ENCODE measurements at regions not wholly inside any gene's neighbourhood (a gene's known extent, or its start where the extent isn't known, plus 50 kb on each side); places are given as distances from the start of the nearest gene placed in this dataset.

GRCh38 chr4:153062652-153063168, 126.6 kb downstream of the FHDC1 start:
- no peaks in the 10 kb centered on the region for H3K9me3 ChIP-seq (ENCODE audit: control insufficient read depth in 2 of 2, low read length in 2 of 2)
- H3K4me1 ChIP-seq (ENCODE audit: control insufficient read depth, insufficient read depth, low read length), result no peaks in the 10 kb centered on the region
- no peak overlapping the region for H3K9ac ChIP-seq (ENCODE audit: low read length in 2 of 2)
- H3K36me3 ChIP-seq (ENCODE audit: control insufficient read depth in 2 of 2, insufficient read depth in 2 of 2, low read length in 2 of 2), result no peaks in the 10 kb centered on the region
- no peak overlapping the region for H3K4me3 ChIP-seq (ENCODE audit: low read length in 2 of 2)
- H3K27ac ChIP-seq (ENCODE audit: low read length), result no peak overlapping the region
- H3K27me3 ChIP-seq (ENCODE audit: control insufficient read depth in 1 of 2, insufficient read depth in 2 of 2, low read length in 2 of 2), result no peaks in the 10 kb centered on the region

DNA sequence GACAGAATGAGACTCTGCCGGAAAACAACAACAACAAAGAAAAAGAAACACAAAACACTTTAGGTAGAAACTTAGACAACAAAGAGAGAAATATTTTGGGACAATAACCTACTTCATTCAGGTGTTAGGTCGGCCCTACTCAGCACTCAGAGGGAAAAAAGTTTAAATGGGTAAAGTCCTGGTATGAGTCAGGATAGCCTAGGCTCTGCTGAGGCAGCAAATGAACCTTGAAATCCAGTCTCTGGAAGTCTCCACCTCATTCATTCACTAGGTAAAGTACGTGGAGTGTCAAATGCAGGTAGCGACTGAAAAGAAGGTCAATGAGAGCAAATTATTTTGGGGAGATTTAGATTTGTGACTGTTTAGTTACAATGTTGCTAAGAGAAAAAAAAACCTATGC, 127.4 kb downstream of the FHDC1 start:
- H3K9me3 ChIP-seq (ENCODE audit: control insufficient read depth in 2 of 2, low read length in 2 of 2), result no peaks in the 10 kb centered on the region
- H3K4me3 ChIP-seq (ENCODE audit: low read length in 2 of 2), result no peak overlapping the region
- H3K27me3 ChIP-seq (ENCODE audit: control insufficient read depth in 1 of 2, insufficient read depth in 2 of 2, low read length in 2 of 2), result no peaks in the 10 kb centered on the region
- H3K9ac ChIP-seq (ENCODE audit: low read length in 2 of 2), result no peak overlapping the region
- no peaks in the 10 kb centered on the region for H3K36me3 ChIP-seq (ENCODE audit: control insufficient read depth in 2 of 2, insufficient read depth in 2 of 2, low read length in 2 of 2)
- no peaks in the 10 kb centered on the region for H3K4me1 ChIP-seq (ENCODE audit: control insufficient read depth, insufficient read depth, low read length)
- no peak overlapping the region for H3K27ac ChIP-seq (ENCODE audit: low read length)

GRCh38 chr4:153064571-153064970, 128.4 kb downstream of the FHDC1 start:
- H3K4me3 ChIP-seq (ENCODE audit: low read length in 2 of 2), result no peak overlapping the region
- no peaks in the 10 kb centered on the region for H3K36me3 ChIP-seq (ENCODE audit: control insufficient read depth in 2 of 2, insufficient read depth in 2 of 2, low read length in 2 of 2)
- no peaks in the 10 kb centered on the region for H3K4me1 ChIP-seq (ENCODE audit: control insufficient read depth, insufficient read depth, low read length)
- H3K27ac ChIP-seq (ENCODE audit: low read length), result no peak overlapping the region
- H3K9ac ChIP-seq (ENCODE audit: low read length in 2 of 2), result no peak overlapping the region
- H3K27me3 ChIP-seq (ENCODE audit: control insufficient read depth in 1 of 2, insufficient read depth in 2 of 2, low read length in 2 of 2), result no peaks in the 10 kb centered on the region
- no peaks in the 10 kb centered on the region for H3K9me3 ChIP-seq (ENCODE audit: control insufficient read depth in 2 of 2, low read length in 2 of 2)

- Histone ChIP-seq H3K27me3 (ENCODE audit: control insufficient read depth in 1 of 2, insufficient read depth in 2 of 2, low read length in 2 of 2) (no peaks in the 10 kb centered on the region), H3K9ac (ENCODE audit: low read length in 2 of 2) (no peak overlapping the region), H3K36me3 (ENCODE audit: control insufficient read depth in 2 of 2, insufficient read depth in 2 of 2, low read length in 2 of 2) (no peaks in the 10 kb centered on the region), H3K4me1 (ENCODE audit: control insufficient read depth, insufficient read depth, low read length) (no peaks in the 10 kb centered on the region), H3K9me3 (ENCODE audit: control insufficient read depth in 2 of 2, low read length in 2 of 2) (no peaks in the 10 kb centered on the region), H3K27ac (ENCODE audit: low read length) (no peak overlapping the region), H3K4me3 (ENCODE audit: low read length in 2 of 2) (no peak overlapping the region)
Measured at GRCh38 chr4:153065276-153065675, 129.2 kb downstream of the FHDC1 start.

GRCh38 chr4:153067376-153067775, 131.3 kb downstream of the FHDC1 start:
- H3K27ac ChIP-seq (ENCODE audit: low read length), result no peak overlapping the region
- H3K4me3 ChIP-seq (ENCODE audit: low read length in 2 of 2), result no peak overlapping the region
- no peaks in the 10 kb centered on the region for H3K36me3 ChIP-seq (ENCODE audit: control insufficient read depth in 2 of 2, insufficient read depth in 2 of 2, low read length in 2 of 2)
- H3K9ac ChIP-seq (ENCODE audit: low read length in 2 of 2), result no peak overlapping the region
- H3K9me3 ChIP-seq (ENCODE audit: control insufficient read depth in 2 of 2, low read length in 2 of 2), result no peaks in the 10 kb centered on the region
- no peaks in the 10 kb centered on the region for H3K27me3 ChIP-seq (ENCODE audit: control insufficient read depth in 1 of 2, insufficient read depth in 2 of 2, low read length in 2 of 2)
- no peaks in the 10 kb centered on the region for H3K4me1 ChIP-seq (ENCODE audit: control insufficient read depth, insufficient read depth, low read length)

GRCh38 chr4:153068751-153069150, 132.6 kb downstream of the FHDC1 start:
- H3K9ac ChIP-seq (ENCODE audit: low read length in 2 of 2), result no peak overlapping the region
- no peak overlapping the region for H3K27ac ChIP-seq (ENCODE audit: low read length)
- no peaks in the 10 kb centered on the region for H3K9me3 ChIP-seq (ENCODE audit: control insufficient read depth in 2 of 2, low read length in 2 of 2)
- no peaks in the 10 kb centered on the region for H3K36me3 ChIP-seq (ENCODE audit: control insufficient read depth in 2 of 2, insufficient read depth in 2 of 2, low read length in 2 of 2)
- H3K27me3 ChIP-seq (ENCODE audit: control insufficient read depth in 1 of 2, insufficient read depth in 2 of 2, low read length in 2 of 2), result no peaks in the 10 kb centered on the region
- H3K4me1 ChIP-seq (ENCODE audit: control insufficient read depth, insufficient read depth, low read length), result no peaks in the 10 kb centered on the region
- H3K4me3 ChIP-seq (ENCODE audit: low read length in 2 of 2), result no peak overlapping the region

- H3K9ac ChIP-seq (ENCODE audit: low read length in 2 of 2), result no peak overlapping the region
- no peaks in the 10 kb centered on the region for H3K4me1 ChIP-seq (ENCODE audit: control insufficient read depth, insufficient read depth, low read length)
- no peak overlapping the region for H3K4me3 ChIP-seq (ENCODE audit: low read length in 2 of 2)
- H3K27me3 ChIP-seq (ENCODE audit: control insufficient read depth in 1 of 2, insufficient read depth in 2 of 2, low read length in 2 of 2), result no peaks in the 10 kb centered on the region
- H3K27ac ChIP-seq (ENCODE audit: low read length), result no peak overlapping the region
- no peaks in the 10 kb centered on the region for H3K36me3 ChIP-seq (ENCODE audit: control insufficient read depth in 2 of 2, insufficient read depth in 2 of 2, low read length in 2 of 2)
- H3K9me3 ChIP-seq (ENCODE audit: control insufficient read depth in 2 of 2, low read length in 2 of 2), result no peaks in the 10 kb centered on the region
Measured at GRCh38 chr4:153071958-153072598, 132.2 kb upstream of the TRIM2 start.

- Histone ChIP-seq H3K9me3 (ENCODE audit: control insufficient read depth in 2 of 2, low read length in 2 of 2) (no peaks in the 10 kb centered on the region), H3K4me3 (ENCODE audit: low read length in 2 of 2) (no peak overlapping the region), H3K4me1 (ENCODE audit: control insufficient read depth, insufficient read depth, low read length) (no peaks in the 10 kb centered on the region), H3K27me3 (ENCODE audit: control insufficient read depth in 1 of 2, insufficient read depth in 2 of 2, low read length in 2 of 2) (no peaks in the 10 kb centered on the region), H3K27ac (ENCODE audit: low read length) (no peak overlapping the region), H3K9ac (ENCODE audit: low read length in 2 of 2) (no peak overlapping the region), H3K36me3 (ENCODE audit: control insufficient read depth in 2 of 2, insufficient read depth in 2 of 2, low read length in 2 of 2) (no peaks in the 10 kb centered on the region)
Measured at GRCh38 chr4:153072661-153073060, 131.6 kb upstream of the TRIM2 start.

- no peak overlapping the region for H3K27ac ChIP-seq (ENCODE audit: low read length)
- no peaks in the 10 kb centered on the region for H3K9me3 ChIP-seq (ENCODE audit: control insufficient read depth in 2 of 2, low read length in 2 of 2)
- no peaks in the 10 kb centered on the region for H3K36me3 ChIP-seq (ENCODE audit: control insufficient read depth in 2 of 2, insufficient read depth in 2 of 2, low read length in 2 of 2)
- H3K27me3 ChIP-seq (ENCODE audit: control insufficient read depth in 1 of 2, insufficient read depth in 2 of 2, low read length in 2 of 2), result no peaks in the 10 kb centered on the region
- H3K9ac ChIP-seq (ENCODE audit: low read length in 2 of 2), result no peak overlapping the region
- H3K4me1 ChIP-seq (ENCODE audit: control insufficient read depth, insufficient read depth, low read length), result no peaks in the 10 kb centered on the region
- H3K4me3 ChIP-seq (ENCODE audit: low read length in 2 of 2), result no peak overlapping the region
Measured at GRCh38 chr4:153074486-153074885, 129.8 kb upstream of the TRIM2 start.

DNA sequence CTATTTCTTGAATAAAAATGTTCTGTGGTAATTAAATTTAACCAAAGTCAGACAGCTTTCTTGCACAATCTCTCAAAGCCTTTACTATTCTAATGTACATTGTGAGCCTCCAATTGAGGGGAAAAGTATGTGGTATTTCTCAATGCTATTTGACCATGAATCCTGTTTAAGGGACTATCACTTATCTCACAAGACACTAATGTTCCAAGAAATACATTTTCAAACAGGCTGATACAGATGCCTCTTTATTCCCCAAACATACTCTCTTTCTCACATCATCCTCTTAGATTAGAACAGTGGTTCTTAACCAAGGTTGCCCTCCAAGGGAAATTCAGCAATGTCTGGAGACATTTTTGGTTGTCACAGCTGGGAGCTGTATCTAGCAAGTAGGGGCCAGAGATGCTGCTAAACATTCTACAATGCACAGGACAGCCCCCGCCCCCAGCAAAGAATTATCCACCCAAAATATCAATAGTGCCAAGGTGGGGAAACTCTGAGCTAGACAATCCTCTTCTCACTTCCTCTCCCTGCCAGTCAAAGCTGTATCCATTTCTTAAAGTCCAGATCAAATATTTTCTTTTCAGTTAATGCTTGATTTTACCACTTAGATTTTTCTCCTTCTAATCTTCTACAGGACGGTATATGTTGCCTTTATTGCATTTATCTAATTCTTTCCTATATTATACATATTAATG, 129.2 kb upstream of the TRIM2 start:
- Histone ChIP-seq H3K27ac (ENCODE audit: low read length) (no peak overlapping the region), H3K27me3 (ENCODE audit: control insufficient read depth in 1 of 2, insufficient read depth in 2 of 2, low read length in 2 of 2) (no peaks in the 10 kb centered on the region), H3K9ac (ENCODE audit: low read length in 2 of 2) (no peak overlapping the region)

DNA sequence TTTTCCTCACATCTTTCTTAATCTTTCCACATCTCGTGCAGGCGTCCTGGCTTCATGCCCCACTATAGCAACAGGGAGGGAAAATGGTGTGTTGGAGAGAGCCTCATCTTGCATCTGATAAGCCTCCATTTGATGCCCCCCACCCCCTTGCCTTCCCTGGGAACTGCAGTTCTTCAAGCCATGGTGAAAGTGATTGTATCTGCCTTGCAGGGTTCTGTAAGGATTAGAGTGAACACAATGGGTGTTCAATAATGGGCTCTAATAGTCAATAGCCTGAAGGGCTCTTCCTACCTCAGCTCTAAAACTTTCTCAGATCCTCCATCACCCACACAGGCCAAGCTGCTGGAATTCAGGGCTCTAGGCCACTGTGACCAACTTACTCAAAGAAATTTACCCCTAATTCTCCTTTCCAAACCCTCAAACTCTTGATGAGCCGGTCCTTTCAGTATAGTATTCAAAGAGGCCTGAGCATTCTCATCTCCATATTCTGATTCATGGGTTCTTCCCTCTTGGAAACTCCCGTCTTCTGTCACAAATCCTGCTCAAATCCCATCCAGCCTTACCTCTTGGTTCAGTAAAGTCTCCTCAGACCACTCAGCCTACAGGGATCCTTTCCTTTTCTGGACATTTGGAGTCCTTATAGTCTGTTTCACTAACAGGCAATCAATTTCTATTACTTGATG, 128.3 kb upstream of the TRIM2 start:
- Histone ChIP-seq H3K9ac (ENCODE audit: low read length in 2 of 2) (no peak overlapping the region), H3K27me3 (ENCODE audit: control insufficient read depth in 1 of 2, insufficient read depth in 2 of 2, low read length in 2 of 2) (no peaks in the 10 kb centered on the region), H3K36me3 (ENCODE audit: control insufficient read depth in 2 of 2, insufficient read depth in 2 of 2, low read length in 2 of 2) (no peaks in the 10 kb centered on the region), H3K27ac (ENCODE audit: low read length) (no peak overlapping the region), H3K9me3 (ENCODE audit: control insufficient read depth in 2 of 2, low read length in 2 of 2) (no peaks in the 10 kb centered on the region), H3K4me1 (ENCODE audit: control insufficient read depth, insufficient read depth, low read length) (no peaks in the 10 kb centered on the region), H3K4me3 (ENCODE audit: low read length in 2 of 2) (no peak overlapping the region)

More for the DNA sequence above, 129.2 kb upstream of the TRIM2 start:
- Histone ChIP-seq H3K36me3 (ENCODE audit: control insufficient read depth in 2 of 2, insufficient read depth in 2 of 2, low read length in 2 of 2) (no peaks in the 10 kb centered on the region), H3K4me3 (ENCODE audit: low read length in 2 of 2) (no peak overlapping the region), H3K4me1 (ENCODE audit: control insufficient read depth, insufficient read depth, low read length) (no peaks in the 10 kb centered on the region), H3K9me3 (ENCODE audit: control insufficient read depth in 2 of 2, low read length in 2 of 2) (no peaks in the 10 kb centered on the region)

Measured in stomach smooth muscle (tissue), 2 donors.